GM23338 (cell line): ENCODE measurements at regions not wholly inside any gene's neighbourhood (a gene's known extent, or its start where the extent isn't known, plus 50 kb on each side); places are given as distances from the start of the nearest gene placed in this dataset.

ENCODE experiments used
- ATAC-seq: fragments of 200-7000 bp; cut with Tn5 transposase; 3 replicates; pipeline ENCODE4 v1.9.1; 2020
- DNase-seq: peaks from one replicate; pipeline ENCODE4 v3.0.0-alpha.2; 2015; ENCODE audit warnings: low spot score
- H2AFZ ChIP-seq: fragments of 200-600 bp; sonication (generic); 2 replicates; pipeline ENCODE4 v1.8.0; 2016; ENCODE audit warnings: antibody characterized with exemption, mild to moderate bottlenecking, moderate library complexity
- H3F3A ChIP-seq: fragments of 200-600 bp; sonication (generic); replicated peaks from 2 replicates; pipeline ENCODE4 v1.8.0; 2017; ENCODE audit warnings: antibody characterized with exemption, mixed run types, low read depth
- H3K27ac ChIP-seq: fragments of 200-600 bp; sonication (generic); 2 replicates; pipeline ENCODE4 v1.6.1; 2016; ENCODE audit warnings: low read depth
- H3K27me3 ChIP-seq: fragments of 200-600 bp; sonication (generic); 2 replicates; pipeline ENCODE4 v1.8.0; 2016; ENCODE audit warnings: mild to moderate bottlenecking, mixed run types, moderate library complexity; ENCODE audit not compliant: insufficient read depth
- H3K36me3 ChIP-seq: fragments of 200-600 bp; sonication (generic); 2 replicates; pipeline ENCODE4 v1.8.0; 2016; ENCODE audit warnings: mild to moderate bottlenecking; ENCODE audit not compliant: insufficient read depth
- H3K4me1 ChIP-seq: fragments of 200-600 bp; sonication (generic); 2 replicates; pipeline ENCODE4 v1.8.0; 2016; ENCODE audit warnings: mild to moderate bottlenecking, moderate library complexity; ENCODE audit not compliant: insufficient read depth
- H3K4me2 ChIP-seq: fragments of 200-600 bp; sonication (generic); 2 replicates; pipeline ENCODE4 v1.7.1; 2017; ENCODE audit warnings: mixed run types
- H3K4me3 ChIP-seq: fragments of 200-600 bp; sonication (generic); 2 replicates; pipeline ENCODE4 v1.6.1; 2016; ENCODE audit warnings: mixed run types
- H3K79me2 ChIP-seq: fragments of 200-600 bp; sonication (generic); replicated peaks from 2 replicates; pipeline ENCODE4 v1.8.0; 2017; ENCODE audit warnings: mild to moderate bottlenecking; ENCODE audit not compliant: insufficient read depth
- H3K9me2 ChIP-seq: fragments of 200-600 bp; sonication (generic); 2 replicates; pipeline ENCODE4 v1.8.0; 2017; ENCODE audit not compliant: insufficient read depth
- H4K20me1 ChIP-seq: fragments of 200-600 bp; sonication (generic); replicated peaks from 2 replicates; pipeline ENCODE4 v1.8.0; 2017; ENCODE audit warnings: mild to moderate bottlenecking; ENCODE audit not compliant: insufficient read depth
- H3K27ac Mint-ChIP-seq: 2 replicates; pipeline ENCODE4 v1.8.0; 2020; ENCODE audit warnings: inconsistent platforms, mild to moderate bottlenecking, moderate library complexity, mixed read lengths
- H3K27me3 Mint-ChIP-seq: 3 replicates; pipeline ENCODE4 v1.8.0; 2022; ENCODE audit warnings: low read depth, mild to moderate bottlenecking, moderate library complexity, mixed read lengths, inconsistent platforms; ENCODE audit not compliant: insufficient read depth, poor library complexity
- H3K36me3 Mint-ChIP-seq: 3 replicates; pipeline ENCODE4 v1.8.0; 2021; ENCODE audit warnings: low read depth, mild to moderate bottlenecking, inconsistent platforms, moderate library complexity, mixed read lengths
- H3K4me1 Mint-ChIP-seq: 3 replicates; pipeline ENCODE4 v1.8.0; 2020; ENCODE audit warnings: mild to moderate bottlenecking, inconsistent platforms, mixed read lengths
- H3K4me3 Mint-ChIP-seq: 3 replicates; pipeline ENCODE4 v1.8.0; 2021; ENCODE audit warnings: moderate library complexity, mild to moderate bottlenecking, inconsistent platforms, mixed read lengths
- H3K9me3 Mint-ChIP-seq: 3 replicates; pipeline ENCODE4 v1.8.0; 2020; ENCODE audit warnings: moderate library complexity, mild to moderate bottlenecking, inconsistent platforms, mixed read lengths
- CREB1 ChIP-seq: fragments of 250-450 bp; sonication (Bioruptor Pico); IDR thresholded peaks from 2 replicates; pipeline ENCODE4 v1.5.0; 2020; ENCODE audit warnings: low read depth, mild to moderate bottlenecking, moderate library complexity
- EZH2 ChIP-seq: fragments of 200-600 bp; sonication (generic); IDR thresholded peaks from one replicate; pipeline ENCODE4 v1.8.0; 2017; ENCODE audit warnings: antibody characterized with exemption, mild to moderate bottlenecking, low read depth; ENCODE audit not compliant: unreplicated experiment
- EZH2phosphoT487 ChIP-seq: fragments of 200-600 bp; sonication (generic); IDR thresholded peaks from one replicate; pipeline ENCODE4 v1.8.1; 2018; ENCODE audit warnings: antibody characterized with exemption; ENCODE audit not compliant: unreplicated experiment
- JUNB ChIP-seq: IDR thresholded peaks from one replicate; pipeline ENCODE4 v1.6.1; 2016; ENCODE audit warnings: antibody characterized with exemption; ENCODE audit not compliant: unreplicated experiment
- NANOG ChIP-seq: IDR thresholded peaks from 2 replicates; pipeline ENCODE4 v1.6.1; 2016; ENCODE audit warnings: antibody characterized with exemption, borderline replicate concordance
- POLR2AphosphoS5 ChIP-seq: IDR thresholded peaks from 2 replicates; pipeline ENCODE4 v1.6.1; 2016; ENCODE audit warnings: antibody characterized with exemption, low read depth
- ZNF114 ChIP-seq: fragments of 250-450 bp; sonication (Bioruptor Pico); IDR thresholded peaks from 2 replicates; pipeline ENCODE4 v1.5.0; 2020; ENCODE audit warnings: mild to moderate bottlenecking, moderate library complexity
- ZNF331 ChIP-seq: fragments of 250-450 bp; sonication (Bioruptor Pico); IDR thresholded peaks from 2 replicates; pipeline ENCODE4 v1.5.0; 2020; ENCODE audit warnings: low read depth, mild to moderate bottlenecking, moderate library complexity
- TF ChIP-seq, protein P1 (sequence below): IDR thresholded peaks from one replicate; pipeline ENCODE4 v1.6.1; 2018; ENCODE audit warnings: antibody characterized with exemption; ENCODE audit not compliant: unreplicated experiment
- TF ChIP-seq, protein P2 (sequence below): IDR thresholded peaks from 2 replicates; pipeline ENCODE4 v1.6.1; 2016; ENCODE audit warnings: antibody characterized with exemption
- TF ChIP-seq, protein P3 (sequence below), 2 experiments: fragments of 200-600 bp in 1 of 2; sonication (generic) in 1 of 2; conservative IDR thresholded peaks; 2 replicates each; pipeline versions ENCODE4 v1.5.1 to v1.6.1; 2016 to 2017; ENCODE audit warnings: antibody characterized with exemption in 2 of 2, low read depth in 2 of 2, mild to moderate bottlenecking in 2 of 2, moderate library complexity in 1 of 2

DNA sequence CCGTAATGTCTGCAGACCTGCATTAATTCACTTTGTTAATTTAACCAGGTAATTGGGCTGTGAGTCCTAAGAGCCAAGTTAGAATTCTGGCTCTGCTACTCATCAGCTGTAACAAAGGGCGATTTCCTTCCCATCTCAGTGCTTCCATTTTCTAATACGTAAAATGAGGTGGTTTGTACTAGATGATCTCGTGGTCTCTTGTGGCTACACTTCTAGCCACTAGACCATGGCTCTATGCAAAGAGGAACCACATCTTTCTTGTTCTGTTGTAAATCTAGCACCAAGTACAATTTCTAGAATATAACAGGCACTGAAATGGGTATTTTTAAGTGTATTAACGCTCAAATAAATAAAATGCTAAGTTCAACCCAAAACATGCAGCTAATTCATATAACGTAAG lies 174.4 kb upstream of the THBS1 start (continued):
- TF ChIP-seq, protein P1, sequence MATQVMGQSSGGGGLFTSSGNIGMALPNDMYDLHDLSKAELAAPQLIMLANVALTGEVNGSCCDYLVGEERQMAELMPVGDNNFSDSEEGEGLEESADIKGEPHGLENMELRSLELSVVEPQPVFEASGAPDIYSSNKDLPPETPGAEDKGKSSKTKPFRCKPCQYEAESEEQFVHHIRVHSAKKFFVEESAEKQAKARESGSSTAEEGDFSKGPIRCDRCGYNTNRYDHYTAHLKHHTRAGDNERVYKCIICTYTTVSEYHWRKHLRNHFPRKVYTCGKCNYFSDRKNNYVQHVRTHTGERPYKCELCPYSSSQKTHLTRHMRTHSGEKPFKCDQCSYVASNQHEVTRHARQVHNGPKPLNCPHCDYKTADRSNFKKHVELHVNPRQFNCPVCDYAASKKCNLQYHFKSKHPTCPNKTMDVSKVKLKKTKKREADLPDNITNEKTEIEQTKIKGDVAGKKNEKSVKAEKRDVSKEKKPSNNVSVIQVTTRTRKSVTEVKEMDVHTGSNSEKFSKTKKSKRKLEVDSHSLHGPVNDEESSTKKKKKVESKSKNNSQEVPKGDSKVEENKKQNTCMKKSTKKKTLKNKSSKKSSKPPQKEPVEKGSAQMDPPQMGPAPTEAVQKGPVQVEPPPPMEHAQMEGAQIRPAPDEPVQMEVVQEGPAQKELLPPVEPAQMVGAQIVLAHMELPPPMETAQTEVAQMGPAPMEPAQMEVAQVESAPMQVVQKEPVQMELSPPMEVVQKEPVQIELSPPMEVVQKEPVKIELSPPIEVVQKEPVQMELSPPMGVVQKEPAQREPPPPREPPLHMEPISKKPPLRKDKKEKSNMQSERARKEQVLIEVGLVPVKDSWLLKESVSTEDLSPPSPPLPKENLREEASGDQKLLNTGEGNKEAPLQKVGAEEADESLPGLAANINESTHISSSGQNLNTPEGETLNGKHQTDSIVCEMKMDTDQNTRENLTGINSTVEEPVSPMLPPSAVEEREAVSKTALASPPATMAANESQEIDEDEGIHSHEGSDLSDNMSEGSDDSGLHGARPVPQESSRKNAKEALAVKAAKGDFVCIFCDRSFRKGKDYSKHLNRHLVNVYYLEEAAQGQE, result no peak
- TF ChIP-seq, protein P2, sequence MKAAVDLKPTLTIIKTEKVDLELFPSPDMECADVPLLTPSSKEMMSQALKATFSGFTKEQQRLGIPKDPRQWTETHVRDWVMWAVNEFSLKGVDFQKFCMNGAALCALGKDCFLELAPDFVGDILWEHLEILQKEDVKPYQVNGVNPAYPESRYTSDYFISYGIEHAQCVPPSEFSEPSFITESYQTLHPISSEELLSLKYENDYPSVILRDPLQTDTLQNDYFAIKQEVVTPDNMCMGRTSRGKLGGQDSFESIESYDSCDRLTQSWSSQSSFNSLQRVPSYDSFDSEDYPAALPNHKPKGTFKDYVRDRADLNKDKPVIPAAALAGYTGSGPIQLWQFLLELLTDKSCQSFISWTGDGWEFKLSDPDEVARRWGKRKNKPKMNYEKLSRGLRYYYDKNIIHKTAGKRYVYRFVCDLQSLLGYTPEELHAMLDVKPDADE, result no peak

DNA sequence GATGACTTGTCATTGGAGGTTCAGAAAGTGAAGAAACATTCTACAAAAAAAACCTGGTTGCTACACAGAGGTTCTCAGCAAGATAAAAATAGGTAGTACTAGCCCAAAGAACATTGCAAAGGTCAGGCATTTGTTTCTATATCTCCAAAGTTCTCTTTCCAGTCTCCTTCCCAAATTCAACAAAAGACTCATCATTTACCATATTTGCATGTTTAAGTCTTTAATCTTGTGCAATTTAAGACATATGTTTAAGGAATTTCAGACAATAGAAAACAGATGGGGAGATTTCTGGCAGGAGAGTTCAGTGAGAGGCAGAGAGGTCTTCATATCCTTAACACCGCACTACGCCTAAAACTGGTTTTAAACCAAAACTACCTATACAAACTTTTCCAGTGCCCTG lies 173.8 kb upstream of the THBS1 start:
- no peak for ATAC-seq
- H3K36me3 ChIP-seq, result no peaks in the 10 kb centered on the region
- no peaks in the 10 kb centered on the region for H3K79me2 ChIP-seq
- Mint-ChIP-seq H3K27me3 (no peaks in the 10 kb centered on the region), H3K27ac (no peak overlapping the region), H3K4me1 (no peaks in the 10 kb centered on the region), H3K4me3 (no peak overlapping the region), H3K9me3 (no peaks in the 10 kb centered on the region), H3K36me3 (no peaks in the 10 kb centered on the region)
- H3K4me1 ChIP-seq, result no peaks in the 10 kb centered on the region
- no peak overlapping the region for H2AFZ ChIP-seq
- H3F3A ChIP-seq, result no peaks in the 10 kb centered on the region
- H4K20me1 ChIP-seq, result no peaks in the 10 kb centered on the region
- no peak overlapping the region for H3K27ac ChIP-seq
- DNase-seq, result no peak
- H3K9me2 ChIP-seq, result 0 out of 2 replicates have a peak, but pooled peaks cover 4% of the 10 kb centered on the region
- H3K27me3 ChIP-seq, result no peaks in the 10 kb centered on the region
- no peak overlapping the region for H3K4me2 ChIP-seq
- no peak overlapping the region for H3K4me3 ChIP-seq
- no peak for TF ChIP-seq EZH2phosphoT487
- TF ChIP-seq NANOG, result no peak
- TF ChIP-seq EZH2, result no peak
- no peak for TF ChIP-seq JUNB
- TF ChIP-seq, protein P3, sequence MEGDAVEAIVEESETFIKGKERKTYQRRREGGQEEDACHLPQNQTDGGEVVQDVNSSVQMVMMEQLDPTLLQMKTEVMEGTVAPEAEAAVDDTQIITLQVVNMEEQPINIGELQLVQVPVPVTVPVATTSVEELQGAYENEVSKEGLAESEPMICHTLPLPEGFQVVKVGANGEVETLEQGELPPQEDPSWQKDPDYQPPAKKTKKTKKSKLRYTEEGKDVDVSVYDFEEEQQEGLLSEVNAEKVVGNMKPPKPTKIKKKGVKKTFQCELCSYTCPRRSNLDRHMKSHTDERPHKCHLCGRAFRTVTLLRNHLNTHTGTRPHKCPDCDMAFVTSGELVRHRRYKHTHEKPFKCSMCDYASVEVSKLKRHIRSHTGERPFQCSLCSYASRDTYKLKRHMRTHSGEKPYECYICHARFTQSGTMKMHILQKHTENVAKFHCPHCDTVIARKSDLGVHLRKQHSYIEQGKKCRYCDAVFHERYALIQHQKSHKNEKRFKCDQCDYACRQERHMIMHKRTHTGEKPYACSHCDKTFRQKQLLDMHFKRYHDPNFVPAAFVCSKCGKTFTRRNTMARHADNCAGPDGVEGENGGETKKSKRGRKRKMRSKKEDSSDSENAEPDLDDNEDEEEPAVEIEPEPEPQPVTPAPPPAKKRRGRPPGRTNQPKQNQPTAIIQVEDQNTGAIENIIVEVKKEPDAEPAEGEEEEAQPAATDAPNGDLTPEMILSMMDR (conservative IDR thresholded peaks at IDR 0.05; ENCODE audit: low read depth in 2 of 2), result no peak
- TF ChIP-seq ZNF114 (CRISPR knock-in tag), result no peak
- TF ChIP-seq CREB1, result no peak
- no peak for TF ChIP-seq ZNF331
- TF ChIP-seq, protein P1, result no peak
- TF ChIP-seq POLR2AphosphoS5, result no peak
